Stimulated activated naive CD8-positive, alpha-beta T cell treated with anti-CD3 and anti-CD28 coated beads, Interleukin-15, amount 100 ng/mL, for 72 hours (primary cell): ENCODE measurements at regions not wholly inside any gene's neighbourhood (a gene's known extent, or its start where the extent isn't known, plus 50 kb on each side); places are given as distances from the start of the nearest gene placed in this dataset.

Experiments used
- ATAC-seq: fragments of 150-1000 bp; cut with Tn5 transposase; 2 replicates; pipeline ENCODE4 v1.10.0; 2021; ENCODE audit warnings: mild to moderate bottlenecking, moderate library complexity
- DNase-seq, 2 donors: peaks; one replicate each; pipeline ENCODE4 v3.0.0; 2021 to 2022
- H3K27ac Mint-ChIP-seq, 2 donors: one replicate each; pipeline ENCODE4 v1.8.0; 2022; ENCODE audit warnings: mild to moderate bottlenecking in 2 of 2, mixed read lengths in 2 of 2, moderate library complexity in 2 of 2
- H3K27me3 Mint-ChIP-seq: one replicate; pipeline ENCODE4 v1.8.0; 2022; ENCODE audit warnings: mixed read lengths
- H3K4me1 Mint-ChIP-seq: one replicate; pipeline ENCODE4 v1.8.0; 2022; ENCODE audit warnings: mild to moderate bottlenecking, mixed read lengths
- H3K4me3 Mint-ChIP-seq, 2 donors: one replicate each; pipeline ENCODE4 v1.8.0; 2022; ENCODE audit warnings: mild to moderate bottlenecking in 2 of 2, mixed read lengths in 2 of 2, moderate library complexity in 1 of 2
- H3K9me3 Mint-ChIP-seq, 2 donors: one replicate each; pipeline ENCODE4 v1.8.0; 2022; ENCODE audit warnings: mixed read lengths in 2 of 2

- H3K4me3 Mint-ChIP-seq, result no peak overlapping the region
- no peak for DNase-seq
- H3K27ac Mint-ChIP-seq, result no peak overlapping the region
- no peaks in the 10 kb centered on the region for H3K4me1 Mint-ChIP-seq
- no peaks in the 10 kb centered on the region for H3K9me3 Mint-ChIP-seq
- no peak for ATAC-seq
- H3K27me3 Mint-ChIP-seq, result peaks cover 52% of the 10 kb centered on the region
Observed at GRCh38 chr9:107226421-107226820, 56.7 kb upstream of the RAD23B start.

GRCh38 chr9:107227774-107228173, 55.3 kb upstream of the RAD23B start:
- no peak for ATAC-seq
- H3K9me3 Mint-ChIP-seq, result no peaks in the 10 kb centered on the region
- no peak overlapping the region for H3K27ac Mint-ChIP-seq
- no peak overlapping the region for H3K4me3 Mint-ChIP-seq
- H3K4me1 Mint-ChIP-seq, result no peaks in the 10 kb centered on the region
- DNase-seq, result no peak
- peaks cover 46% of the 10 kb centered on the region for H3K27me3 Mint-ChIP-seq

- H3K27ac Mint-ChIP-seq, result peak overlapping the region in 1 of 2 donors; percentile 54
- no peaks in the 10 kb centered on the region for H3K4me1 Mint-ChIP-seq
- DNase-seq (no peak), ATAC-seq (no peak)
- H3K9me3 Mint-ChIP-seq, result no peaks in the 10 kb centered on the region
- no peak overlapping the region for H3K4me3 Mint-ChIP-seq
- H3K27me3 Mint-ChIP-seq, result peaks cover 42% of the 10 kb centered on the region
Observed at GRCh38 chr9:107228496-107229039, 54.5 kb upstream of the RAD23B start.

- H3K4me1 Mint-ChIP-seq, result no peaks in the 10 kb centered on the region
- DNase-seq, result no peak
- no peaks in the 10 kb centered on the region for H3K9me3 Mint-ChIP-seq
- no peak overlapping the region for H3K27ac Mint-ChIP-seq
- peaks cover 42% of the 10 kb centered on the region for H3K27me3 Mint-ChIP-seq
- no peak for ATAC-seq
- H3K4me3 Mint-ChIP-seq, result no peak overlapping the region
Observed at GRCh38 chr9:107229241-107229741, 53.8 kb upstream of the RAD23B start.
